ENCODE measurements at regions not wholly inside any gene's neighbourhood (a gene's known extent, or its start where the extent isn't known, plus 50 kb on each side); places are given as distances from the start of the nearest gene placed in this dataset.
"Not testable (repeated sequence)": the region's sequence is repeated elsewhere in the genome, so short reads cannot be mapped to it uniquely, and the experiment has no call there.

GRCh38 chr1:224524679-224525078 lies 90.1 kb upstream of the WDR26 start:
- intact Hi-C loops (cut with DNase I) = loop anchor here in 1 of 2 donors (10.0 kb wide), 1 partner anchor 390 kb away; no protein-coding TSS in a partner anchor
- DNase-seq (ENCODE audit: low spot score) = no peak

DNA sequence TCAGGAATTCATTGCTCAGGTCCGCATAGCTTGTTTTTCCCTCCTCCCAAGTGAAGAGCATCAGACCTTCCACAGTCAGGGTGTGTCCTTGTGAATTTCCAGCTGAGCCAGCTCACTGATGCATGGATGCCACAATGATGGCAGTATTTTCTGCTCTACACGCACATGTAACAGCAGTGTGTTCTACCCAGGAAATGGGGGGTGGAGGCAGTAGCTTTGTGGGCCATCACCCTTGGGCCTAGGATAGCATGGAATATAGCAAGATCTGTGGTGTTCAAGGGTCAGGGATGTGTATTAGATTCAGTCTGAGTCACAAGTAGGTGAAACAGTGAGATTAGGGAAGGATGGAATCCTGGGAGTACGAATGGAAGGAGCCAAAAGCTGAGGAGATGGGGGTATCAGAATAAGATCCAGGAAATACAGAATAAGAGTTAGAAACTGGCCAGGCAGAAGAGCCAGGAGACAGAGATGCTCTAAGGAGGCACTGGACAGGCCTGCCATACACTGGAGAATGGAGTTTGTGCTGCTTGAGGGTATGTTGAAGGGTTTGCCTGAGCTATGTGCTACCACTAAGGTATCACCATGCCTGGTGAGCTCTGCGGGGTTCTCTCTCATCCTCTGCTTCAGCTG lies 90.6 kb upstream of the CNIH3 start:
- no peak for DNase-seq (ENCODE audit: low spot score)
- intact Hi-C loops (cut with DNase I) = loop anchor here in 1 of 2 donors (10.0 kb wide), 1 partner anchor 389 kb away; no protein-coding TSS in a partner anchor

DNA sequence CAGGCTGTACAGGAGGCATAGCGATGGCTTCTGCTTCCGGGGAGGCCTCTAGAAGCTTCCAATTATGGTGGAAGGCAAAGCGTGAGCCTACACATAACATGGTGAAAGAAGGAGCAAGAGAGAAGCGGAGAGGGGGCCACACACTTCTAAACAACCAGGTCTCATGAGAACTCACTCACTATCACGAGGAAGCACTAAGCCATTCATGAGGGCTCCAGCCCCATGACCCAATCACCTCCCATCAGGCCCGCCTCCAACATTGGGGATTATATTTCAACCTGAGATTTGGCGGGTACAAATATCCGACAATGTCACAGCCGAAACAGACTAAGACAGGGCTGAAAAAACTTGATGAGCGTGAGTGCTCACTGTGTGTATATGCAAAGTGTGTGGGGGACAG lies 89.3 kb upstream of the CNIH3 start:
- intact Hi-C loops (cut with DNase I) = loop anchor here in 1 of 2 donors (10.0 kb wide), 1 partner anchor 388 kb away; no protein-coding TSS in a partner anchor
- DNase-seq (ENCODE audit: low spot score) = no peak

DNA sequence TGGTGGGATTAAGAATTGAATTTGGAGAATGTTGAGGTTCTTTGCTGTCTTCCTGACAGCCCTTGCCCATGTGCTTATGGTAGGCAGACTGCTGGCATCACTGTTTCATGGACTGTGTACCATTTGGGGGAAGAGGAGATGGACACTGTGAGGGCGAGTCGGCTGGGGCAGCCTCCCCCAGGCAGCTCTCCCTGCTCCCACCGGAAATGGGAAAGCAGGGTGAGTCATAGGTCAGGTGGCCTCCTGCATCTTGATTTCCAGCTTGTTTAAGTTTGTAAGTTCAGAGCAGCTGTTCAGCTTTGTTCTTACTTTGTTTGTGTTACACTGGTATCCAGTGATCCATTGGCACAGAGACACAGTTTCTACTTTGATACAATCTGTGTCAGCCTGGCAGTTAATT lies 87.2 kb upstream of the CNIH3 start:
- DNase-seq (ENCODE audit: low spot score) = no peak
- intact Hi-C loops (cut with DNase I) = loop anchor here in 1 of 2 donors (10.0 kb wide), 1 partner anchor 386 kb away; no protein-coding TSS in a partner anchor

- DNase-seq (ENCODE audit: low spot score) = no peak
- intact Hi-C loops (cut with DNase I) = loop anchor here in 1 of 2 donors (10.0 kb wide), 1 partner anchor 385 kb away; no protein-coding TSS in a partner anchor
Measured at GRCh38 chr1:224529844-224530243, 86.3 kb upstream of the CNIH3 start.

DNA sequence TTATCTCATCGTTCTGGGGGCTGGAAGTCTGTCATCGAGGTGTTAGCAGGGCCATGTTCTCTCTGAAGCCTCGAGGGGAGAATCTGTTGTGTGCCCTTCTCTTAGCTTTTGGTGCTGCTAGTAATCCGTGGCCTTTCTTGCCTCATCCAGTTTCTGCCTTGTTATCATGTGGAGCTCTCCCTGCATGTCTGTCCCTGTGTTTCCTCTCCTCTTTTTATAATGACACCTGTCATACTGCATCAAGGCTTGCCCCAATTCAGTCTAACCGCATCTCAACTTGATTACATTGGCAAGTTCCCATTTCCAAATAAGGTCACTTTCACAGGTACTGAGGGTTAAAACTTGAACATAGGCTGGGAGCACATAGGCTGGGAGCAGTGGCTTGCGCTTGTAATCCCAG lies 82.6 kb upstream of the CNIH3 start:
- intact Hi-C loops (cut with DNase I) = no loop called here

DNA sequence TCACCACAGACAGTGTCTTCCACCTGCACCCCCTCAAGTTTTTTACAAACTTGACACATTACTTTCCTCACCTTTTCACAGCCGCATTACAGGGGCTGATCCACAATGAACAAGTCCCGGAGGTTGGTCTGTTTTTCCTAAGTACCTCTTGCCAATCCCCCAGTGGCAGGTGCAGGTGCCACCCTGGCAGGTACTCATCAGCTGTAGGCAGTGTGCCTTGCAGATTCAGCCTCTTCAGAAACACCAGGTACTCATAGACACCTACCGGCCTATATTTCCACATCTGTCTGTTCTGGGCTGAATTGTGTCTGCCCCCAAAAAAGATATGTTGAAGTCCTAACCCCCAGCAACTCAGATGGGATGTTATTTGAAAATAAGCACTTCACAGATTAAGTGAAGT lies 81.4 kb upstream of the CNIH3 start:
- intact Hi-C loops (cut with DNase I) = no loop called here
- DNase-seq (ENCODE audit: low spot score) = no peak

More for the DNA sequence above, 82.6 kb upstream of the CNIH3 start:
- DNase-seq (ENCODE audit: low spot score) = no peak

DNA sequence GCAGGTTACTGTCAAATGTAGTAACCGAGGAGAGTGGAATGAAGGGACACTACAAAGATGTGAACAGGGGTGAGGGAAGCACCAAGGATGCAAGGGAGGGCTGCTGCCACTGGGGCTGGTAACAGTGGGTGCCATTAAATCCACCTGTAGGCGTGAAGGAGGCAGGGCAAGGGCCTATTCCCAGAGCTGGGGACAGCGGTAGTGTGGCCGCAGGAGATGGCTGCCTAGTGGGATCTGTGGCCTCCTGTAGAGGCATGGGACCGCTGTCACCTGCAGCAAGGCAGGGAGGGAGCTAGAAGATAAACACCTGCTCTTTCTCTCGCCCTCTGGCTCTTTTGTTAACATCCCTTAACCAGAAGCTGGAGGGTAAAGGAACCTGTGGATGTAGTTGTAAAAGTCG lies 80.5 kb upstream of the CNIH3 start:
- intact Hi-C loops (cut with DNase I) = no loop called here
- no peak for DNase-seq (ENCODE audit: low spot score)

DNA sequence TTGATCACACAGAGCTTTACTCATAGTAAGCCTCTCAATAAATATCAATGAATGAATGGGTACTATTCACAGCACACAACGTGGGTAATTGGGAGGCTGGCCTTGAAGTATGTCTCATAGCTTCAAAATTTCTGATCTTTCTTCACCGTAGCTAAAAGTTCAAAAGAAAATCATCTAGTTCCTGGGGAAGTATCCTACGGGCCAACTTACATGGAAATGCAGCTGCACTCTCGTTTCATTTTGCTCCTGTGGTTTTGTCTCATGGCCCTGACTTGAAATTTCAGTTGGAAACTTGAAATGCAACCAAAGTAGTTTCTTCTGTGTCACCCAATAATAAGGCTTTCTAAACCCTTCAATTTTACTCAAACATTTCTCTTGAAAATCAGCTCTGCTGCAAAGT lies 76.1 kb upstream of the CNIH3 start:
- DNase-seq (ENCODE audit: low spot score) = no peak
- intact Hi-C loops (cut with DNase I) = no loop called here

GRCh38 chr1:224540535-224540934 lies 75.6 kb upstream of the CNIH3 start:
- no peak for DNase-seq (ENCODE audit: low spot score)
- intact Hi-C loops (cut with DNase I) = no loop called here

- intact Hi-C loops (cut with DNase I) = no loop called here
Measured at GRCh38 chr1:224541072-224541790, 74.9 kb upstream of the CNIH3 start.

GRCh38 chr1:224541901-224542630 lies 74.1 kb upstream of the CNIH3 start:
- no peak for DNase-seq (ENCODE audit: low spot score)
- intact Hi-C loops (cut with DNase I) = no loop called here

More at GRCh38 chr1:224541072-224541790, 74.9 kb upstream of the CNIH3 start:
- no peak for DNase-seq (ENCODE audit: low spot score)

GRCh38 chr1:224542783-224543440 lies 73.2 kb upstream of the CNIH3 start:
- DNase-seq (ENCODE audit: low spot score) = no peak
- intact Hi-C loops (cut with DNase I) = no loop called here

GRCh38 chr1:224543453-224543852 lies 72.7 kb upstream of the CNIH3 start:
- no peak for DNase-seq (ENCODE audit: low spot score)
- intact Hi-C loops (cut with DNase I) = no loop called here

GRCh38 chr1:224544346-224545110 lies 71.6 kb upstream of the CNIH3 start:
- intact Hi-C loops (cut with DNase I) = no loop called here
- DNase-seq (ENCODE audit: low spot score) = no peak

GRCh38 chr1:224545571-224545970 lies 70.5 kb upstream of the CNIH3 start:
- DNase-seq (ENCODE audit: low spot score) = no peak
- intact Hi-C loops (cut with DNase I) = no loop called here

- DNase-seq (ENCODE audit: low spot score) = no peak
- intact Hi-C loops (cut with DNase I) = no loop called here
Measured at GRCh38 chr1:224548676-224549075, 67.4 kb upstream of the CNIH3 start.

- intact Hi-C loops (cut with DNase I); DNase-seq (ENCODE audit: low spot score): not testable (repeated sequence)
Measured at GRCh38 chr1:224551189-224551588, 64.9 kb upstream of the CNIH3 start.

DNA sequence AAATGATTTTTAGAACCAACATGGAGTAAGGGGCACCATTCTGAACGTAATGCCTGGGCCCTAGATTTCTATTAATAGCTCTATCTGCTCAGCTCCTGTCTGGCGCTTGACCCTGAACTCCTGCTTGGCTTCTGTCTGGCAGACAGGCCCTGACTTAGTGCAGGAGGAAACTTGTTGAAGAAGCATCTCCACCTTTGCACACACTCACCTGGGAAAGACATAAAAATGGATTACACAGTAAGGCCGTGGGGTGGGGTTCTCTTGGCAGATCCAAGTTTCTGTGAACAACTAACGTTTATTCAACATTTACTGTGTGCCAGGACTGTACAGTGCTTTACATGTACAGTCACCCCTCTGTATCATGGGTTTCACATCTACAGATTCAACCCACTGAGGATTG lies 62.1 kb upstream of the CNIH3 start:
- intact Hi-C loops (cut with DNase I) = no loop called here

More for the DNA sequence above, 62.1 kb upstream of the CNIH3 start:
- DNase-seq (ENCODE audit: low spot score) = no peak

Data from posterior vena cava (tissue), 2 donors.